Trophoblast cell (in vitro differentiated cells and primary cell): ENCODE measurements at regions not wholly inside any gene's neighbourhood (a gene's known extent, or its start where the extent isn't known, plus 50 kb on each side); places are given as distances from the start of the nearest gene placed in this dataset.
"Not testable (repeated sequence)": the region's sequence is repeated elsewhere in the genome, so short reads cannot be mapped to it uniquely, and the experiment has no call there.

Experiments
- DNase-seq, 2 donors: peaks; one replicate each; pipeline ENCODE4 v3.0.0-alpha.2; 2016
- H2AFZ ChIP-seq: 2 replicates; pipeline ENCODE4 v1.6.1; 2013; ENCODE audit warnings: low read length, moderate library complexity, mild to moderate bottlenecking; ENCODE audit not compliant: insufficient read depth, poor library complexity
- H2AK5ac ChIP-seq: 2 replicates; pipeline ENCODE4 v1.6.1; 2013; ENCODE audit warnings: mild to moderate bottlenecking, low read length
- H2BK120ac ChIP-seq: 2 replicates; pipeline ENCODE4 v1.6.1; 2013; ENCODE audit warnings: low read length, mild to moderate bottlenecking, moderate library complexity; ENCODE audit not compliant: insufficient read depth, poor library complexity
- H2BK12ac ChIP-seq: 2 replicates; pipeline ENCODE4 v1.6.1; 2013; ENCODE audit warnings: mild to moderate bottlenecking, low read length, moderate library complexity
- H2BK5ac ChIP-seq: 2 replicates; pipeline ENCODE4 v1.6.1; 2013; ENCODE audit warnings: low read length, low read depth, moderate library complexity, mild to moderate bottlenecking; ENCODE audit not compliant: poor library complexity
- H3K14ac ChIP-seq: 2 replicates; pipeline ENCODE4 v1.6.1; 2013; ENCODE audit warnings: mild to moderate bottlenecking, low read length
- H3K18ac ChIP-seq: 2 replicates; pipeline ENCODE4 v1.6.1; 2013; ENCODE audit warnings: mild to moderate bottlenecking, low read length
- H3K23ac ChIP-seq: 2 replicates; pipeline ENCODE4 v1.6.1; 2013; ENCODE audit warnings: low read length
- H3K27ac ChIP-seq: 2 replicates; pipeline ENCODE4 v1.5.1; 2013; ENCODE audit warnings: low read depth, mild to moderate bottlenecking, inconsistent platforms, low read length, moderate library complexity
- H3K27me3 ChIP-seq: 2 replicates; pipeline ENCODE4 v1.6.1; 2013; ENCODE audit warnings: inconsistent platforms, mild to moderate bottlenecking, low read length, moderate library complexity; ENCODE audit not compliant: insufficient read depth
- H3K36me3 ChIP-seq, 2 experiments: 1 replicate in 1 of 2; 2 replicates in 1 of 2; pipeline ENCODE4 v1.6.1; 2013; ENCODE audit warnings: low read length in 2 of 2, mild to moderate bottlenecking in 2 of 2, moderate library complexity in 1 of 2; ENCODE audit not compliant: insufficient read depth in 2 of 2, control insufficient read depth in 1 of 2
- H3K4ac ChIP-seq: 2 replicates; pipeline ENCODE4 v1.6.1; 2013; ENCODE audit warnings: low read depth, mild to moderate bottlenecking, low read length, moderate library complexity
- H3K4me1 ChIP-seq, 2 experiments: 1 replicate in 1 of 2; 2 replicates in 1 of 2; pipeline ENCODE4 v1.6.1; 2013; ENCODE audit warnings: low read length in 2 of 2, mild to moderate bottlenecking in 2 of 2, moderate library complexity in 1 of 2; ENCODE audit not compliant: insufficient read depth in 2 of 2, control insufficient read depth in 1 of 2
- H3K4me2 ChIP-seq: 2 replicates; pipeline ENCODE4 v1.6.1; 2013; ENCODE audit warnings: inconsistent platforms, mild to moderate bottlenecking, low read length, moderate library complexity
- H3K4me3 ChIP-seq: 2 replicates; pipeline ENCODE4 v1.5.1; 2013; ENCODE audit warnings: mild to moderate bottlenecking, low read depth, low read length, inconsistent platforms
- H3K79me1 ChIP-seq: one replicate; pipeline ENCODE4 v1.6.1; 2013; ENCODE audit warnings: low read length
- H3K79me2 ChIP-seq: 2 replicates; pipeline ENCODE4 v1.6.1; 2013; ENCODE audit warnings: low read length, mild to moderate bottlenecking; ENCODE audit not compliant: control insufficient read depth, insufficient read depth, poor library complexity
- H3K9ac ChIP-seq: 2 replicates; pipeline ENCODE4 v1.6.1; 2013; ENCODE audit warnings: mild to moderate bottlenecking, low read length
- H3K9me3 ChIP-seq: 2 replicates; pipeline ENCODE4 v1.6.1; 2013; ENCODE audit warnings: low read depth, mild to moderate bottlenecking, control low read depth, inconsistent platforms, low read length; ENCODE audit not compliant: insufficient read depth
- H4K12ac ChIP-seq: 2 replicates; pipeline ENCODE4 v1.6.1; 2013; ENCODE audit warnings: low read depth, mild to moderate bottlenecking, low read length, moderate library complexity
- H4K8ac ChIP-seq: 2 replicates; pipeline ENCODE4 v1.6.1; 2013; ENCODE audit warnings: low read depth, mild to moderate bottlenecking, low read length, moderate library complexity
- H4K91ac ChIP-seq: one replicate; pipeline ENCODE4 v1.6.1; 2013; ENCODE audit warnings: low read depth, mild to moderate bottlenecking, low read length, moderate library complexity
- WGBS: extraction: QIAGEN DNeasy Blood & Tissue Kit; methylation state at CpG from one replicate; pipeline ENCODE4 v1.1.7; 2013; ENCODE audit warnings: missing lambda C conversion rate; ENCODE audit not compliant: insufficient read length, insufficient coverage; ENCODE audit errors: extremely low coverage; 5-methylcytosine and 5-hydroxymethylcytosine counted together

DNA sequence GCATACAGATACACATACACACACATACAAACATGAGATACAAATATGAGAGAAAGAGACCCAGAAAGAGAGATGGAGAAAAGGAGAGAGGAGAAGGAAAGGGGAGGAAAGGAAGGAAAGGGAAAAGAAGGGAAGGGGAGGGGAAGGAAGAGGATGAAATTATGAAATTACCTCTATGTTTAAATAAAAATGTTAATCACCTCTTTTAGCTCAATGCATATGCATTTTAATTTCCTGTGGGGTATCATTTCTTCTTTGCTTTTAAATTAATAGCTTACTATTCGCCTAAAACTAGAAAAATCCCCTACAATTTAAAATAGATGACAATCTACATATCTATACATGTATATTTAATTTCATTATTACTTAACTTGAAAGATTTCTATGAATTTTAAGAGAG lies 958.0 kb upstream of the CNTN5 start:
- no peaks in the 10 kb centered on the region for H3K27me3 ChIP-seq
- DNase-seq: no peak
- H2BK12ac ChIP-seq: no peak overlapping the region
- no CpG with 5 or more reads among the region's 1 CpG for WGBS
- no peak overlapping the region for H4K91ac ChIP-seq
- no peak overlapping the region for H3K4me3 ChIP-seq
- no peak overlapping the region for H2BK120ac ChIP-seq
- H3K79me2 ChIP-seq: no peaks in the 10 kb centered on the region
- H4K12ac ChIP-seq: no peak overlapping the region
- no peak overlapping the region for H3K23ac ChIP-seq
- no peak overlapping the region for H3K18ac ChIP-seq
- H3K9me3 ChIP-seq: no peaks in the 10 kb centered on the region
- no peak overlapping the region for H3K27ac ChIP-seq
- H3K4me2 ChIP-seq: no peak overlapping the region
- no peak overlapping the region for H2AFZ ChIP-seq
- no peak overlapping the region for H2AK5ac ChIP-seq
- no peaks in the 10 kb centered on the region for H3K36me3 ChIP-seq
- H4K8ac ChIP-seq: no peak overlapping the region
- no peak overlapping the region for H3K9ac ChIP-seq
- peaks cover 0 to 2% of the 10 kb centered on the region in 2 experiments for H3K4me1 ChIP-seq
- no peak overlapping the region for H3K14ac ChIP-seq
- H3K4ac ChIP-seq: no peak overlapping the region
- no peak overlapping the region for H2BK5ac ChIP-seq
- H3K79me1 ChIP-seq: no peaks in the 10 kb centered on the region

DNA sequence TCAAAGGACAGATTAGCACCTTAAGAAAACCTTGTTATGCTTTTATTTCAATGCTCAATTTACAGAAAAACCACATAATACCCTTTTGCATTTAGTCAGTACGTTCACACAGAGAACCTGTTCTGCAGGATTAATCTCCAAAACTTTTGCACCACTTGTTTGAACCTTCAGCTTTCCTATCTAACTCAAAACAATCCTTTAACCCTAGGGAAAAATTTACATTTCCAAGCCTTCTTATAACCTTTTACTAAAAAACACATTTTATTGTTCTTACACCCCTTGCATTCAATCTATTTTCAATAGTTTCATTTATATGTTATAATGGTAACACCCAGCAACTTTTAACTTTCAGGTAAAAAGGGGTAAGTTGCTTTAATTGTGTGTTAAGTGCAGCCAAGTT lies 952.5 kb upstream of the CNTN5 start:
- Histone ChIP-seq H4K91ac (no peak overlapping the region), H2BK5ac (no peak overlapping the region), H3K79me2 (no peaks in the 10 kb centered on the region), H3K14ac (no peak overlapping the region), H3K79me1 (no peaks in the 10 kb centered on the region), H3K4ac (no peak overlapping the region), H4K12ac (no peak overlapping the region), H3K4me3 (no peak overlapping the region), H3K9me3 (no peaks in the 10 kb centered on the region), H3K23ac (no peak overlapping the region), H4K8ac (no peak overlapping the region), H3K27ac (no peak overlapping the region), H2AK5ac (no peak overlapping the region), H3K36me3 (no peaks in the 10 kb centered on the region), H2AFZ (no peak overlapping the region), H2BK120ac (no peak overlapping the region), H3K4me1 (peaks cover 0 to 2% of the 10 kb centered on the region in 2 experiments), H3K27me3 (no peaks in the 10 kb centered on the region), H2BK12ac (no peak overlapping the region), H3K9ac (no peak overlapping the region), H3K18ac (no peak overlapping the region), H3K4me2 (no peak overlapping the region)
- DNase-seq: no peak
- WGBS: no CpG with 5 or more reads among the region's 1 CpG

DNA sequence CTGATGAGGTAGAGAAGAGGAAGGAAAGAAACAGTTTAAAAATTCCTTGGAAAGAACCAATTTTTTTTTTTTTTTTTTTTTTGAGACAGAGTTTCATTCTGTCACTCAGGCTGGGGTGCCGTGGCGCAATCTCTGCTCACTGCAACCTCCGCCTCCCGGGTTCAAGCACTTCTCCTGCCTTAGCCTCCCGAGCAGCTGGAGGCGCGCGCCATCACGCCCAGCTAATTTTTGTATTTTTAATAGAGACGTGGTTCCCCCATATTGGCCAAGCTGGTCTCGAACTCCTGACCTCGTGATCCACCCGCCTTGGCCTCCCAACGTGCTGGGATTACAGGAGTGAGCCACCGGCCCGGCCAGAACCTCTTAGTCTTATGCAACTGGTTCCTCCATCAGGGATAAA lies 951.6 kb upstream of the CNTN5 start:
- H3K4me2 ChIP-seq, H2BK120ac ChIP-seq, H2BK12ac ChIP-seq, H3K4me1 ChIP-seq, H3K27me3 ChIP-seq, H3K23ac ChIP-seq, H4K12ac ChIP-seq, H2AFZ ChIP-seq, H3K9me3 ChIP-seq, DNase-seq, H3K4ac ChIP-seq, H3K36me3 ChIP-seq, H2BK5ac ChIP-seq, H3K79me2 ChIP-seq, H4K91ac ChIP-seq, H2AK5ac ChIP-seq, H3K79me1 ChIP-seq, H3K9ac ChIP-seq, H3K14ac ChIP-seq, H3K27ac ChIP-seq, H3K4me3 ChIP-seq, H3K18ac ChIP-seq, H4K8ac ChIP-seq: not testable (repeated sequence)
- no CpG with 5 or more reads among the region's 16 CpGs for WGBS

DNA sequence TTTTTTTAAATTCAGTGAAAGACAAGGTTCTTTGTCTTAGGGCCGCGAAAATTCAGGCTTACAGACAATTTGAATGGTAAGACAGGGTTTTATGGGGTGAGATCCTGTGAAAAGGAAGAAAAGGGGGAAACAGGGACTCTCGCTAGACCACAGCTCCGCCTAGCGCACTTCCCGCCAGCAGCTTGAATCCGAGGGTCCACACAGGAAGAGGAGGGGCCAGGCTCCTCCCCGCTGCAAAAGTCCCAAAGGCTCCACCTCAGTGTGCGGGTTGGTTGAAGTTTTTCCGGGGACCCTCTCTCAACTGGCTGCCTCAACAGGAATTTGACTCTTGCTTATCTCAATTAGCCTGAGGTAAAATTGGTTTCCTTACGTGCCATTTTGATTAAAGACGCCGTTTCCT lies 950.9 kb upstream of the CNTN5 start:
- Histone ChIP-seq H3K4ac (no peak overlapping the region), H3K4me1 (peaks cover 0 to 2% of the 10 kb centered on the region in 2 experiments), H2AFZ (peak overlapping the region; percentile 63), H3K79me1 (no peaks in the 10 kb centered on the region), H3K27me3 (no peaks in the 10 kb centered on the region), H3K27ac (no peak overlapping the region), H2BK12ac (no peak overlapping the region), H3K14ac (no peak overlapping the region), H3K9ac (no peak overlapping the region), H3K4me2 (no peak overlapping the region), H2BK5ac (no peak overlapping the region), H4K91ac (no peak overlapping the region), H3K23ac (no peak overlapping the region), H2AK5ac (no peak overlapping the region), H4K12ac (no peak overlapping the region), H2BK120ac (no peak overlapping the region), H3K79me2 (no peaks in the 10 kb centered on the region), H3K18ac (no peak overlapping the region), H3K36me3 (no peaks in the 10 kb centered on the region), H3K9me3 (no peaks in the 10 kb centered on the region), H3K4me3 (no peak overlapping the region), H4K8ac (no peak overlapping the region)
- peak in 1 of 2 donors; percentile 29 for DNase-seq
- no CpG with 5 or more reads among the region's 13 CpGs for WGBS
